ENCODE measurements at regions not wholly inside any gene's neighbourhood (a gene's known extent, or its start where the extent isn't known, plus 50 kb on each side); places are given as distances from the start of the nearest gene placed in this dataset.
"Not testable (repeated sequence)": the region's sequence is repeated elsewhere in the genome, so short reads cannot be mapped to it uniquely, and the experiment has no call there.

DNA sequence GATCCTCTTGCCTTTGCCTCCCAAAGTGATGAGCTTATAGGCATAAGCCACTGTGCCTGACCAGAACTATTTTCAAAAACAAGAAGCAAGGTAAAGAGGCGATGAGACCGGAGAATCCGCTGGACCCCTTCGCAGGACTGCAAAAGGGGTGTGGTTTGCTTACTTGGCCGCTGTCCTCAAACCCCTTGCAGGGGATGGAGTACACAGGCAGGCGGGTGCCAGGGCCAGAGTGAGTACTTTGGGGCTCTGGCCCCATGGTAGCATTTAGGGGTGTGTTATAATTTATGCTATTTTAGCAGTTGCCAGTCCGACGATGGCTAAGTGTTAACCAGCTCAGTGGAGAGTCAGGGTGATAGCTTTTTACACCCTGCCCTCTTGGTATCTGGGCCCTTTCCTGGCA lies 1454.9 kb downstream of the HACE1 start:
- no peaks in the 10 kb centered on the region for H3K27me3 Mint-ChIP-seq
- no peaks in the 10 kb centered on the region for H3K4me1 Mint-ChIP-seq
- no peak overlapping the region for H3K4me3 Mint-ChIP-seq
- ATAC-seq, result no peak
- DNase-seq, result no peak
- H3K27ac Mint-ChIP-seq, result no peak overlapping the region
- peaks cover 7 to 11% of the 10 kb centered on the region in 2 donors for H3K9me3 Mint-ChIP-seq

DNA sequence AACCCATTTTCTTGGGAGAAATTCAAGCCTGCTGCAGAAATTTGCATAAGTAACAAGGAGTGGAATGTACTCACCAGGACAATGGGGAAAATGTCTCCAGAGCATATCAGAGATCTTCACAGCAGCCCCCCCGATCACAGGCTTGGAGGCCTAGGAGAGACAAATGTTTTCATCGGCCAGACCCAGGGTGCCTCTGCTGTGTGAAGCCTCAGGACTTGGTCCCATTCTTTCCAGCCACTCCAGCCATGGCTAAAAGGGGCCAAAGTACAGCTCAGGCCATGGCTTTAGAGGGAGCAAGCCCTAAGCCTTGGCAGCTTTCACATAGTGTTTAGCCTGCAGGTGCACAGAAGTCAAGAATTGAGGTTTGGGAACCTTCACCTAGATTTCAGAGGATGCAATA lies 1463.0 kb downstream of the HACE1 start:
- Mint-ChIP-seq H3K9me3 (peaks cover 26 to 27% of the 10 kb centered on the region in 2 donors), H3K27ac (no peak overlapping the region), H3K27me3 (no peaks in the 10 kb centered on the region), H3K4me3 (no peak overlapping the region), H3K4me1 (no peaks in the 10 kb centered on the region)
- ATAC-seq (no peak), DNase-seq (no peak)

- H3K9me3 Mint-ChIP-seq, result peaks cover 0 to 10% of the 10 kb centered on the region in 2 donors
- H3K27ac Mint-ChIP-seq, result no peak overlapping the region
- H3K4me1 Mint-ChIP-seq, result no peaks in the 10 kb centered on the region
- H3K27me3 Mint-ChIP-seq, result no peaks in the 10 kb centered on the region
- no peak for DNase-seq
- H3K4me3 Mint-ChIP-seq, result no peak overlapping the region
- ATAC-seq, result no peak
Observed at GRCh38 chr6:103379272-103379671, 1480.4 kb downstream of the HACE1 start.

GRCh38 chr6:103367212-103367611 lies 1492.5 kb downstream of the HACE1 start:
- ATAC-seq, result no peak
- Mint-ChIP-seq H3K4me1 (no peaks in the 10 kb centered on the region), H3K27ac (no peak overlapping the region), H3K27me3 (no peaks in the 10 kb centered on the region), H3K4me3 (no peak overlapping the region), H3K9me3 (peaks cover 8 to 45% of the 10 kb centered on the region in 2 donors)
- no peak for DNase-seq

DNA sequence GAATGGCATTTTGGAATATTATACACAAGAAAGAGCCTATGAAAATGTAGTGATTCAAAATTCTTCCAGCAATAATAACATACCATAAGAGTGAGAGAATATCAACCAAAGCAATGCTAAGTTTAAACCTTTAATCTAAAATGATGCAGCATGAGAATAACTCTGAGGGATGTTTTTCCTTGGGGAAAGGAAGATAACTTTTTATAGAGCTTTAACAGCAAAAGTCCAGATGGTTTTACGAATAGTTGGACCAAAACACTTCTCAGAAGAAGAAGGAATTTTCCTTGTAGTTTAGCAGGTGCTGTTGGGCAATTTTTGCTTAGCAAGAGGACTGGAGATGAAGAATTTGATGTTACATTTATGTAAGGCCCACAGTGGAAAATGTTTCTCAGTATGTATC lies 1503.2 kb downstream of the HACE1 start:
- no peak for DNase-seq
- no peak overlapping the region for H3K27ac Mint-ChIP-seq

GRCh38 chr6:103344554-103345163 lies 1515.1 kb downstream of the HACE1 start:
- no peak overlapping the region for H3K4me3 Mint-ChIP-seq
- H3K27me3 Mint-ChIP-seq, result no peaks in the 10 kb centered on the region
- H3K9me3 Mint-ChIP-seq, result peaks cover 0 to 5% of the 10 kb centered on the region in 2 donors
- H3K27ac Mint-ChIP-seq, result no peak overlapping the region
- no peaks in the 10 kb centered on the region for H3K4me1 Mint-ChIP-seq
- ATAC-seq (no peak), DNase-seq (no peak)

More for the DNA sequence above, 1503.2 kb downstream of the HACE1 start:
- no peaks in the 10 kb centered on the region for H3K4me1 Mint-ChIP-seq
- ATAC-seq, result no peak
- no peaks in the 10 kb centered on the region for H3K27me3 Mint-ChIP-seq
- peaks cover 0 to 7% of the 10 kb centered on the region in 2 donors for H3K9me3 Mint-ChIP-seq
- H3K4me3 Mint-ChIP-seq, result no peak overlapping the region

- DNase-seq (no peak), ATAC-seq (no peak)
- Mint-ChIP-seq H3K27me3 (no peaks in the 10 kb centered on the region), H3K4me1 (no peaks in the 10 kb centered on the region), H3K9me3 (peaks cover 0 to 6% of the 10 kb centered on the region in 2 donors), H3K27ac (no peak overlapping the region), H3K4me3 (no peak overlapping the region)
Observed at GRCh38 chr6:103335412-103335811, 1524.3 kb downstream of the HACE1 start.

DNA sequence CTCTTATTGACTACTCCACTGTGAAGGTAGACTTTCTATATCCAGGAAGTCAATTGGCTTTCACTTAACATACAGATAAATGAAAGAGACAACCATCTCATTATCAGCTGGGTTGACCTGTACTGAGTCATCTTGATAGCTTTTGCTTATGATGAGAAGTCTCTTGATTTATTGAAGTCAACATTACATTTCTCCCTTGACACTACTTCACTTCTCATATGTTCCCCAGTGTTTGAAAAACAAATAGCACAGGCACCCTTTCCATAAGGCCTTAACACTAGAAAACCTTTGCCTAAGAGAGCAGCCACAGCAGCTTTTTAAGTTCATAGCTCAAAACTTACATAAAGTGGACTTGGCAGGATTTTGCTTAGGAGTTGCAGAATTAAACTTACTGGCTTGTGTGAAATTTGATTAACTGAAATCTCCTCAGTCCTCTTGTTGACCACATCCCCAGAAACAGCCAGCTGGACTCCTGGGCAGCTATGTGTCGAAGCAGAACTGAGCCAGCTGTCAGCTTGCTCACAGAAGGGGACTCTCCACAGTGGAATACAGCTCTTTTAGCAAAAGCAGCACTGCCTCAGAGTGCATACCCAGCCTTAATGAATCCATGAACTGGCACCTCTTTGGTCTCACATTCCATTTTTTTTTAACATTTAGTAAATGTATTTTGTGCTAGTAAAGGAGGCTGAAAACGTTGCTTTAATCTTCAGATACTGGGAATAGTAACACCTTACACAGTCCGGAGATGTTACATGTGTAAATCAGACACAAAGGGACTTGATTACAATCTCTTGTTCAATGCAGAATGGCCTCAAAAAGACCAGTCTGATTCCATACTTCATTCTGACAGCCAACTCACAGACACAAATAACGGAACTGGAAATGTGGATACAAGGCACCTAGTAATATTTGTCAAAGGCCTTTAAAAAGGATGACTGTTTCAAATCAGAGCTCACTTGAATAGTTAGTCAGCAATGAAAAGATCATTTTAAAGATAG lies 1532.7 kb downstream of the HACE1 start:
- Mint-ChIP-seq H3K9me3 (peaks cover 0 to 5% of the 10 kb centered on the region in 2 donors), H3K4me1 (no peaks in the 10 kb centered on the region), H3K27me3 (no peaks in the 10 kb centered on the region), H3K27ac (no peak overlapping the region), H3K4me3 (no peak overlapping the region)
- ATAC-seq (no peak), DNase-seq (no peak)

DNA sequence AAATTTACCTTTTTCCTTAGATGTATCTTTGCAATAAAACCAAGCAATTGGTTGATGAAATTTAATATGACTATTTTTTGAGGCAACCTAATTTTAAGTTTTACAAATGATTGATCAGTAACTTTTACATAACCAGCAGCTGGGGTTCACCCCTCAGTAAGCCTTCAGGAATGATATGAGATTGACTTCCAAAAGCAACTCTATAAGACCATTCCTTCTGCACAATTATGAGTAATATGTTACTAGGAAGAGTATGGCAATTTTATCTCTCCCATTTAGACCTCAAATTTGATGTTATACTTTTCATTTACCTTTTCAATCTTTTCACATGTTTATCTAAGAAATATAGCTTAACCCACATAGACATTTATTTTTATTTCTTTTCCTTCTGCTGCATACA lies 1546.3 kb downstream of the HACE1 start:
- Mint-ChIP-seq H3K4me1 (no peaks in the 10 kb centered on the region), H3K27me3 (no peaks in the 10 kb centered on the region), H3K4me3 (no peak overlapping the region), H3K9me3 (no peaks in the 10 kb centered on the region), H3K27ac (no peak overlapping the region)
- ATAC-seq, result no peak
- DNase-seq, result no peak

DNA sequence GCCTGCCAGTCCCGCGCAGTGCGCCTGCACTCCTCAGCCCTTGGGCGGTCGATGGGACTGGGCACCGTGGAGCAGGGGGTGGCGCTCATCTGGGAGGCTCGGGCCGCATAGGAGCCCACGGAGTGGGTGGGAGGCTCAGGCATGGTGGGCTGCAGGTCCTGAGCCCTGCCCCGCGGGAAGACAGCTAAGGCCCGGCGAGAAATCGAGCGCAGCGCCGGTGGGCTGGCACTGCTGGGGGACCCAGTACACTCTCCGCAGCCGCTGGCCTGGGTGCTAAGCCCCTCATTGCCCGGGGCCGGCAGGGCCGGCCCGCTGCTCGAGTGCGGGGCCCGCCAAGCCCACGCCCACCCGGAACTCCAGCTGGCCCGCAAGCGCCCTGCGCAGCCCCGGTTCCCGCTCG lies 1565.3 kb downstream of the HACE1 start:
- not testable (repeated sequence) for ATAC-seq, H3K4me3 Mint-ChIP-seq, H3K27me3 Mint-ChIP-seq, H3K27ac Mint-ChIP-seq, DNase-seq, H3K9me3 Mint-ChIP-seq, H3K4me1 Mint-ChIP-seq

DNA sequence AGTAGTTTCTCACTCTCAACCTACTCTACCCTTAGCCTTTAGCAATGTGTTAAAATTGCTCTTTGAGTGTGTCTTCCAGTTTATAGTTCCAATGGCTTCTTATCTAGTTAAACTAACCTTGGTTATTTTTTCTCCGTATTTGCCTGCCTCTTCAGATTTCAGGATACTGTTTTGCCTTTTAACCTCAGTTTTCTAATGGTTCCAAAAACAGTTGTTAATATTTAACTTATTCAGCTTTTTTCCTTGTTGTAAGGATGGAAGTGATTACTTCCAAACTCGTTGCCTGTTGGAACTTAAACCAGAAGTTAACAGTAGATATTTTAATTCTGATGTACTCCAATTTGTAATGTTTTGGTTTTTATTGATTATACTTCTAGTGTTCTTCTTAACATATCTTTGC lies 1574.9 kb downstream of the HACE1 start:
- no peak for DNase-seq
- no peak for ATAC-seq
- no peak overlapping the region for H3K27ac Mint-ChIP-seq
- no peak overlapping the region for H3K4me3 Mint-ChIP-seq
- peaks cover 4 to 5% of the 10 kb centered on the region in 2 donors for H3K9me3 Mint-ChIP-seq
- H3K4me1 Mint-ChIP-seq, result no peaks in the 10 kb centered on the region
- no peaks in the 10 kb centered on the region for H3K27me3 Mint-ChIP-seq

- Mint-ChIP-seq H3K27ac (no peak overlapping the region), H3K27me3 (no peaks in the 10 kb centered on the region), H3K9me3 (peaks cover 8 to 10% of the 10 kb centered on the region in 2 donors), H3K4me1 (no peaks in the 10 kb centered on the region), H3K4me3 (no peak overlapping the region)
- ATAC-seq, result no peak
- no peak for DNase-seq
Observed at GRCh38 chr6:103280417-103280816, 1579.3 kb downstream of the HACE1 start.

GRCh38 chr6:103277936-103278335 lies 1581.8 kb downstream of the HACE1 start:
- ATAC-seq, result no peak
- H3K4me1 Mint-ChIP-seq, result no peaks in the 10 kb centered on the region
- no peak overlapping the region for H3K4me3 Mint-ChIP-seq
- peaks cover 8 to 10% of the 10 kb centered on the region in 2 donors for H3K9me3 Mint-ChIP-seq
- H3K27ac Mint-ChIP-seq, result no peak overlapping the region
- no peak for DNase-seq
- no peaks in the 10 kb centered on the region for H3K27me3 Mint-ChIP-seq

DNA sequence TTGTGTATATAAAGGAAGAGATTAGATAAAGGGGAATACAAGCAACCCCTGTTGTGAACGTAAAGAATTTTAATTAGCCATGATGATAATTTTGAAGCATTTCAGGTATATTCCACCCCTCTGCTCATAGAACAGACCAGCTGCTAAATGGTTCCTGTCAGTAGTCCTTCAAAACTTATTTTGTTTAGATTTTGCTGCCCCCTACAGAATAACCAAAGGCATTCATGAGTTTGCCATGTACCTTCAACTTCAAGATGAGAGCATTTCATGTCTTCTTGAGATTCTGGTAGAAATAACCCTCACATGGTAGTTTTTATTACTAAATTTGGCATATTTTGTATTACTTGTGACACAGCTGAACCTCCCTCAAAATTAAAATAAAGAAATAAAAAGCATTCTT lies 1586.7 kb downstream of the HACE1 start:
- no peaks in the 10 kb centered on the region for H3K4me1 Mint-ChIP-seq
- no peak overlapping the region for H3K4me3 Mint-ChIP-seq
- no peak overlapping the region for H3K27ac Mint-ChIP-seq
- H3K27me3 Mint-ChIP-seq, result no peaks in the 10 kb centered on the region
- ATAC-seq (no peak), DNase-seq (no peak)
- H3K9me3 Mint-ChIP-seq, result no peaks in the 10 kb centered on the region

GRCh38 chr6:103269581-103269980 lies 1590.1 kb downstream of the HACE1 start:
- no peak overlapping the region for H3K27ac Mint-ChIP-seq
- no peak for ATAC-seq
- H3K4me1 Mint-ChIP-seq, result no peaks in the 10 kb centered on the region
- H3K9me3 Mint-ChIP-seq, result peaks cover under 1 to 5% of the 10 kb centered on the region in 2 donors
- H3K4me3 Mint-ChIP-seq, result no peak overlapping the region
- H3K27me3 Mint-ChIP-seq, result no peaks in the 10 kb centered on the region
- no peak for DNase-seq

DNA sequence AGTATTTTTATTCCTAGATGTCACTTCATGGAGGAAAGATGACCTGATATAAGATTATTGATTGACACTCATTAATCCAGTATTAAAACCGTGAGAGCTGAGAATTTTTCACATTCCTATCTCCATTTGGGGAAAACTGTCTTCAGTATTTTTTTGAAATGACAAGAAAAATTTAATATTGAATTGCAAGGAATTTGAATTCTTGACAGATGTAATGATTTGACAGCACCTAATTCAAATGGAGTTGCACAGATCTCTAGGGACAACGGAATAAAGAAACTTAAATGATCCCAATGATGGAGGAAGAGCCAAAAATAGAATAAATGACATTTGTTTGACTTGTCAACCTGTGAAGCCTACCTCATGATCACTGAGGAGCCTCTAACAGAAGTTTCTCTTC lies 1591.4 kb downstream of the HACE1 start:
- Mint-ChIP-seq H3K27ac (no peak overlapping the region), H3K4me3 (no peak overlapping the region), H3K9me3 (peaks cover 5 to 7% of the 10 kb centered on the region in 2 donors), H3K27me3 (no peaks in the 10 kb centered on the region), H3K4me1 (no peaks in the 10 kb centered on the region)
- ATAC-seq (no peak), DNase-seq (no peak)

Measured in stimulated activated naive CD8-positive, alpha-beta T cell treated with anti-CD3 and anti-CD28 coated beads, Interleukin-15, amount 100 ng/mL, for 72 hours (primary cell).